ENCODE measurements at regions not wholly inside any gene's neighbourhood (a gene's known extent, or its start where the extent isn't known, plus 50 kb on each side); places are given as distances from the start of the nearest gene placed in this dataset.
"Not testable (repeated sequence)": the region's sequence is repeated elsewhere in the genome, so short reads cannot be mapped to it uniquely, and the experiment has no call there.

GRCh38 chr17:63292421-63292820, 153.7 kb downstream of the CYB561 start:
- DNase-seq (ENCODE audit: low read depth), result no peak

GRCh38 chr17:63293323-63294075, 152.6 kb downstream of the CYB561 start:
- DNase-seq (ENCODE audit: low read depth), result peak; percentile 68

GRCh38 chr17:63294776-63295175, 151.3 kb downstream of the CYB561 start:
- DNase-seq (ENCODE audit: low read depth), result no peak

GRCh38 chr17:63295288-63295687, 150.8 kb downstream of the CYB561 start:
- DNase-seq (ENCODE audit: low read depth), result no peak

GRCh38 chr17:63295839-63296590, 150.1 kb downstream of the CYB561 start:
- no peak for DNase-seq (ENCODE audit: low read depth)

GRCh38 chr17:63298916-63299315, 147.2 kb downstream of the CYB561 start:
- not testable (repeated sequence) for DNase-seq (ENCODE audit: low read depth)

- DNase-seq (ENCODE audit: low read depth), result no peak
These were observed 141.3 kb downstream of the CYB561 start for GRCh38 chr17:63304704-63305261.

GRCh38 chr17:63305857-63306256, 140.2 kb downstream of the CYB561 start:
- no peak for DNase-seq (ENCODE audit: low read depth)

GRCh38 chr17:63306855-63307254, 139.3 kb downstream of the CYB561 start:
- no peak for DNase-seq (ENCODE audit: low read depth)

GRCh38 chr17:63308272-63308671, 137.8 kb downstream of the CYB561 start:
- no peak for DNase-seq (ENCODE audit: low read depth)

GRCh38 chr17:63309021-63309420, 137.1 kb downstream of the CYB561 start:
- DNase-seq (ENCODE audit: low read depth), result no peak

GRCh38 chr17:63311416-63311937, 134.6 kb downstream of the CYB561 start:
- DNase-seq (ENCODE audit: low read depth), result no peak

- no peak for DNase-seq (ENCODE audit: low read depth)
These were observed 131.3 kb downstream of the CYB561 start for GRCh38 chr17:63314761-63315160.

- DNase-seq (ENCODE audit: low read depth), result no peak
These were observed 130.0 kb downstream of the CYB561 start for GRCh38 chr17:63316100-63316499.

- DNase-seq (ENCODE audit: low read depth), result no peak
These were observed 128.8 kb downstream of the CYB561 start for GRCh38 chr17:63317166-63317840.

- no peak for DNase-seq (ENCODE audit: low read depth)
These were observed 120.3 kb downstream of the CYB561 start for GRCh38 chr17:63325808-63326207.

- no peak for DNase-seq (ENCODE audit: low read depth)
These were observed 116.2 kb downstream of the CYB561 start for GRCh38 chr17:63329876-63330275.

GRCh38 chr17:63331301-63332061, 114.6 kb downstream of the CYB561 start:
- no peak for DNase-seq (ENCODE audit: low read depth)

GRCh38 chr17:63332286-63332685, 113.8 kb downstream of the CYB561 start:
- no peak for DNase-seq (ENCODE audit: low read depth)

GRCh38 chr17:63333869-63334268, 112.2 kb downstream of the CYB561 start:
- no peak for DNase-seq (ENCODE audit: low read depth)

- no peak for DNase-seq (ENCODE audit: low read depth)
These were observed 110.3 kb downstream of the CYB561 start for GRCh38 chr17:63335831-63336230.

GRCh38 chr17:63337579-63337978, 108.5 kb downstream of the CYB561 start:
- peak; percentile 54 for DNase-seq (ENCODE audit: low read depth)

Data from fibroblast of the conjunctiva (primary cell).